GM18526 (cell line): ENCODE measurements at regions not wholly inside any gene's neighbourhood (a gene's known extent, or its start where the extent isn't known, plus 50 kb on each side); places are given as distances from the start of the nearest gene placed in this dataset.

Experiments used
- POLR2A ChIP-seq: IDR thresholded peaks from 3 replicates; pipeline ENCODE4 v1.6.1; 2011; ENCODE audit not compliant: insufficient read length; ENCODE audit errors: extremely low read depth

DNA sequence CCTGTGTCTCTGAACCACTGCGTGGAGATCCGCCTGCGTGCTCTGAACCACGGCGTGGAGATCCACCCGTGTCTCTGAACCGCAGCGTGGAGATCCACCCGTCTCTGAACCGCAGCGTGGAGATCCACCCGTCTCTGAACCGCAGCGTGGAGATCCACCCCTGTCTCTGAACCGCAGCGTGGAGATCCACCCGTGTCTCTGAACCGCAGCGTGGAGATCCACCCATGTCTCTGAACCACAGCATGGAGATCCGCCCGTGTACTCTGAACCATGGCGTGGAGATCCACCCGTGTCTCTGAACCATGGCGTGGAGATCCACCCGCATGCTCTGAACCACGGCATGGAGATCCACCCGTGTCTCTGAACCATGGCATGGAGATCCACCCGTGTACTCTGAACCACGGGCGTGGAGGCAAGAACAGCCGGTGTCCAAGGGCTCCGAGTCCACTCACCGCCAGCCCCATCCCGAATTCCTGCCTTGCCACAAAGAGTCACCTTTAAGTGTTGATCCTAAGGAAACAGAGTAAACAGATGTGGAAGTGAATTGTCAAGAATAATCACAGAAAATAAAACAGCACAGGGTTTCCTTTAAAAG lies 659.4 kb downstream of the BRD1 start:
- TF ChIP-seq POLR2A: no peak

DNA sequence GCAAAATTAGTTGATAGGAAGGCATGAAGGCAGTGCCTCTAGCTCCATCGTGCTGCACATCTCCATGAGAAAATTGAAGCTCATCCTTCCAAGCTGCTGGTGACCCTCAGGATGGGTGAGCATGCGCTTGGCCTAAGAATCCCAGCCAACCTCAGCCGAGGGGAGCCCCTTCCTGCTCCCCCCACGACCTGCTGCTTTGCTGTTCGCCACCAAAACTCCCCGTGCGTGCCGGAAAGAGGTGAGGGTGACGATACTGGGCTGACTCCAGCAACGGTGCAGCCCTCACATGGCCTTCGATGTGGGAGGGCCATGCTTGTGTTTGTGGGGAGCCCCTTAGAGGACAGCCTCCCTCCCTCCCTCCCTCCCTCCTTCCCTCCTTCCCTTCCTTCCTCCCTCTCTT lies 660.9 kb downstream of the BRD1 start:
- TF ChIP-seq POLR2A: no peak

DNA sequence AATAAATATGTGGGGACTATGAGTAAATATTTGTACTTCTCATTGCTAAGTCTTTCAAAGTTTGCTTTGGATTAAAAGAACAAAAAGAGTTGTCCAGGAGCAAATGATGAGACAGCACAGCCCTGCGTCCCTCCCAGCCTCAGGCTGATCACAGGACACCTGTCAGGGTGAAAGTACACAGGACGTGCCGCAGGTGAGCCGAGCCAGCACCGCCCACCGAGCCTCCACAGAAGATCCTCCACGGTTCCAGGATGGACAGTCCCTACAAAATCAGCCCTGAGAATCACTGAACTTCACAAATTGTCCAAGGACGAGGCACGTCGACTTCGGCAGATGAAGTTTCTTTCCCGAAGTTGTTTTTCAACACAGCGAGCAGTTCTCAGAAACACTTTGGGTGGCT lies 661.5 kb downstream of the BRD1 start:
- TF ChIP-seq POLR2A: no peak

DNA sequence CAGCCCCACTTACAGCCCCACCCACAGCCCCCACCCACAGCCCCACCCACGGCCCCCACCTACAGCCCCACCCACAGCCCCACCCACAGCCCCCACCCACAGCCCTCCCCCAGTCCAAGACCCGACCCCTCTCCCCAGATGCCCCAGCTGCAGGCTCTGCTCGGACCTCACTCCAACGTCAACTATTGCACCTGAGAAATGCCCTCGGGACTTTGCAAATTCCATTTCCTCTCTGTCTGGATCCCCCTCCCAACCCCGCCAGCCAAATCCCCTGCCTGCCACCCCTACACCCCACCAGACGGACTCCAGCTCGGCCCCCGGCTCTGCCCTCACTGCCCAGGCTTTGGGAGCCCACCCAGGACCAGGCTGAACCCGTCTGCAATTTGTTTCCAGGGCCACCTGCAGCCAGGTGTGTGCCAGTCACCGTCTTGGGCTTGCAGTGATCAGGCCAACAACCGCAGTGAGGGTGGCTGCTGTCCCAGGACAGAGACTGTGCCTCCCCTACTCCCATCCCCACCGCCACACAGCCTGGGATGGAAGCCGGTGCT lies 662.8 kb downstream of the BRD1 start:
- TF ChIP-seq POLR2A: no peak

DNA sequence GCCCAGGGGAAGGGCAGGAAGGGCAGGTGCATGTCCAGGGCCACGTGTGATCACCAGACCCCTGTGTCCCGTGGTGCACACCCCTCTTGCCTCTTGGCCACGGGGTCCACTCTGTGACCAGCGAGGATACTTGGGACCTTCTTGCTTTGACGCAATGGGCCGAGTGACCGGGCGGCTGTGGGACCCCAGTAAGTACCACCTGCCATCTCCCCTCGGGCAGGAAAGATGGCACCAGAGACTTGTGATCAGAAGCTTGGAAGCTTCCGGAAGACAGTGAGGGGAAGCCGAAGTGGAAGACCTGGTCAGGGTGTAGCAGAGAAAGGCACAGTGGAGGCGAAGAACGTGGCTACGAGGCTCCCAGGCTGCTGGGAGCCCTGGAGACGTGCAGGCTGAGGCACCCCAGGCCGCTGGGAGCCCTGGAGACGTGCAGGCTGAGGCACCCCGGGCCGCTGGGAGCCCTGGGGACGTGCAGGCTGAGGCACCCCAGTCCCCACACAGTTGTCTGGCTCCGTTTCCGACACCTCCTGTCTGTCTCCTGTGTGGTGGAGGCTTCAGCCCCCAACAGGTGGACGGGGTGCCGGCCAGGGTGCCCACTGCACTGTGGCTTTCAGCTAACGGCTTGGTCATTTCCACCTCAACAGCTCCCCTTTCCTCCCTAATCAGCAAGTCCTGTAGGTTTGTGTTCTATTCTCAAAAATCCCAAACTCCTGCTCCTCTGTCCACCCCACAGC lies 663.5 kb downstream of the BRD1 start:
- no peak for TF ChIP-seq POLR2A

DNA sequence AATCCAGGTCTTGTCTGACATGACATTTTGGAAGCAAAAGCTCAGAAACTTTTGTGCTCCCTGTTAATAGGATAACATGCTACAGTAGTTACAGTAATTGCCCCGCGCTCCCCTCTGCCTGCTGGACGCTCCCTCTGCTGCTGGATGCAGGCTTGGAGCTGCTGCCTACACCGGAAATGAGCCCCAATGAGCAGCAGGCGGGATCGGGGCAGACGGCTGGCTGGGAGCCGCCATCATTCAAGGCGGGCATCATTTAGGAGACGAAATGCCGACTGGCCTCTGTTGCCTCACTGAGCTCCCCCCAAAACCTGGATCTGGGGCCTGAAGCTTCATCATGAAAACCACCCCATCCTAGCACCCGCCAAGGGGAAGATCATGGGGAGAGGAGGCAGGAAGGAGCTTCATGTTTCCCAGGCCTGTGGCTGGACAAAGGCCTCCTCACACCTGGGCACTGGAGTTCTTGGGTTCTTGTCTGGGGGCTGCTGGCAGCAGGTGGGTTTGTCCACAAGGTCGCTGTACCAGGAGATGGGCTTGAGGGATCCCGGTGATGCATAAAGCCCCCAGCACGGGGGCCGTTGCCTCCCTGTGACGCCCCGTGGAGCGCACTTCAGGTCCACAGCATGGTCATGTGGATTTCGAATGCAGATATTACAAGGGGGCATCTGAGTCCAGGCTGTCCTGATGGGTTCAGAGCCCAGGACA lies 664.3 kb downstream of the BRD1 start:
- TF ChIP-seq POLR2A: no peak

DNA sequence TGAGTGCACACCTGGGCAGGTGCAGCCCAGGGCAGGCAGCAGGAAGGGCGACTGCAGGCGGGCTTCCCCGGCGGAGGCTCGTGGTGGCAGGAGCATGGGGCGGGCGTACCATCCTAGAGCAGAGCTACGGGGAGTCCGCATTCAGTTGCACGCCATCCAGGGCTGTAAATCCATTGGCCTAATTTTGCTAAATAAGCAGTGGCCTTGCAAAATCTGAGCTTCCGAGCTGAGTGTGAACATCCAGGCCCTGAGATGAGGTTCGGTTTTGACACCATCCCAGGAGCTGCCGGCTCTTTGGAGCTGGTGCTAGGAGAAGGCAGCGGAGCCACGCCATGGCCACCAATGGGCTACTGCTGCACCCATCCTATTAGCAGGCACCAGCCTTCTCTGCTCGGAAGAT lies 664.8 kb downstream of the BRD1 start:
- TF ChIP-seq POLR2A: no peak

DNA sequence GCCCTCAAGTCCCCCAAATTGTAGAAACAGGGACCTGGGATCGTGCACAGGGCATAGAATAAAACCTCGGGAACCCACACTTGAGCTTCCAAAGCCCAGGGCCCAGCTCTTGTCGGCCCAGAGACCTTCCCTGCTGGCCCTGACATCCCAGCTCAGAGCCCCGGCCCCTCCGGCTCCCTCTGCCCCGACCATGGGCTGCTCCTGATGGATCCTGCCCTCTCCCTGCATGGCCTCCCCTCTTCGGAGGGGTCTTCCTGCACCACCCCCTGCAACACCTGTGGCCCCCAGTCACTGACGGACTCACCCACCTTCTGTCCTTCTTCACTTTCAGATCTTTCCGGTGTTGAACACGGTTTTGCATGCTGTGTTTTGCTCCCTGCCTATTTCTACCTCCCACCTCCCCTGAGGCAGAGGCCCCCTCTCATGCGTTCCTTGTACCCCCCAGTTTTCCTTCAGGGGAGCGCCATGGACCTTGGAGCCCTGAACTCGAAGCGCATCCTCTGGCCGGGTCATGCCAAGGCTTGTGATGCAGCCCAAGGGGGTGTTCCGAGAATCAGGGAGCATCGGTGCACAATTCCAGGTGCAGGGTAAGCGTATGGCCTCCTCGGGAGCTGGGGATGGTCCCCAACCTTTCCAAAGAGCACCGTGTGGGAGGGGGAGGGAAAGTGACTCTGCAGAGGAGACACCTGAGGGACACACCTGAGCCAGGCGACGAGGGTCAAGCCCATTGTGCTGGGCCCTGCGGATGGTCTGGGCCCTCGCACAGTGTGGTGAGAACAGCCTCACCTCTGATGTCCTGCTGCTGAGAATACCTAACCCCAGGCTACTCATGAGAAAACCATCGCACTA lies 666.4 kb downstream of the BRD1 start:
- no peak for TF ChIP-seq POLR2A

DNA sequence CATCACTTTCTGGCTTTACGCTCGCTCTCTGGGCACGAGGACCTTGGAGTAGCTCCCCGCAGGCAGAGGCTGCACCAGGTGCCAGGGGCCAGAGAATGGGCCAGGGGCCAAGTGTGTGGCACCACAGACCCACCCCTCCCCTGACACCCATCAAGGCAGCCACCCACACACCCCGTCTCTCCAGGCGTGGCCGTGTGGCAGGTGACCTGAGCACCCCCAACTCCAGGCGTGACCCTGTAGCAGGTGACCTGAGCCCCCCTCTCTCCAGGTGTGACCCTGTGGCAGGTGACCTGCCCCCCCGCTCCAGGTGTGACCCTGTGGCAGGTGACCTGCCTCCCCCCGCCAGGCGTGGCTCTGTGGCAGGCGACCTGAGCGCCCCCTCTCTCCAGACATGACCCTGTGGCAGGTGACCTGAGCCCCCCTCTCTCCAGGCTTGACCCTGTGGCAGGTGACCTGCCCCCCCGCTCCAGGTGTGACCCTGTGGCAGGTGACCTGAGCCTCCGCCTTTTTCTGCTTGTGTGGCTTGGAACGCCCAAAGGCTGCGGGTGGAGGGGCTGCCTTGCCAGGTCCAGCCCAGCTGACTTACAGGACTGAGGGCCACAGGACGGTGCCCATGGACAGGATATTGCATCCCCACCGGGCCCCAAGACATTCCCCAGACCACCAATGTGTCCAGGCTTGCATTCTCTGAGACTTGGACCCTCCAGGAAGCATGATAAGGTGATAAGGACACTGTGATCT lies 667.2 kb downstream of the BRD1 start:
- TF ChIP-seq POLR2A: no peak

DNA sequence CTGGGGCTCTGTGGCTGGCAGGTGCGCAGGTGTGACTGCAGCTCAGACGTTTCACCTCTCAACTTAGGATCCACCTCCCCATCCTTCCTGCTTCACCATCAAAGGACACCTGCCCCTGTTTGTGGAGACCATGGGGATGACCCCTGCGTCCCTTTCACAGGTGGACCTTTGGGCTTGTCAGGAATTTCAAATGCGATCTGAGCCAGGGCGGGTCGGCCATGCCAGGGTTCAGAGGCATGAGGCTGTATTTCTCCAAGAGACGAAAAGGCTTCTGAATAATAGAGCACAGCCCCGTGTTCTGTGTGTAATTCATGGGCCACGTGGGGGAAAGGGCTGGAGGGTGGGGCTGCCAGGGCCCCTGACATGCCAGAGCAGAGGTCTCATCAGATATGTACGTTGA lies 668.0 kb downstream of the BRD1 start:
- TF ChIP-seq POLR2A: no peak

DNA sequence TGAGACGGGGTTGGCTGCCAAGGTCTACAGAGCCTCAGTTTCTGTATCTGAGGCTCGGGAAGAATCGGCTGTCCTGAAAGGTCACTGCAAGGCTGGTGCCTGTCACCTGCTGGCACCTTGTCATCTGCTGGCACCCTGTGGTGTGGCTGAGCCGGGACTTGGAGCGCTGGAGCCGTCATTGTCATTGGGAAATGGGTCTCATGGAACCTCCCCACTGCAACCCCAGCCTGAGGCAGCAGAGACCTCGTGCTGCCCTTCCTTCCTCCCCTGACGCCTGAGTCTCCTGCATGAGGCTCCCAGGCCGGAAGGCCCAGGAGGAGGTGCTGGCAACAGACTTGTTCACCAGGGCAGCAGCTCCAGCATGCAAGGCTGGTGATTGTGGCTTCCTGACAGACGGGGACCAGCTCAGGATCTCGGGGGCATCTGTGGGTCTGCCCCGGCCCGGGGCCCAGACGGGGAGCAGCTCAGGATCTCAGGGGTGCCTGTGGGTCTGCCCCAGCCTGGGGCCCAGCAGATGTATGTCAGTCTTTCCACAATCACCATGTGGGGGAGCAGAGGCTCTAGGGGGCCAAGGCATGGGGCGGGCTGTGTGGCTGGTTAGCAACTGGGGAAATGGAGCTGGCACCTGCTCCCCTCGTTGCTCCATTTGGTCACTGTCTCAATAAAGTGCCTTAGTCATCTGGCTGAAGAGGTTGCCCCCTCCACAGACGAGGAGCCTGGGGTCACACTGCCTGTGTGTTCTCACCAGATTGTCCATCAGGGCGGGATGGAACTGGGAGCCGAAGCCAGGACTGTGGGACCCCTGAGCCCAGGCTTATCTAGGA lies 668.7 kb downstream of the BRD1 start:
- no peak for TF ChIP-seq POLR2A

DNA sequence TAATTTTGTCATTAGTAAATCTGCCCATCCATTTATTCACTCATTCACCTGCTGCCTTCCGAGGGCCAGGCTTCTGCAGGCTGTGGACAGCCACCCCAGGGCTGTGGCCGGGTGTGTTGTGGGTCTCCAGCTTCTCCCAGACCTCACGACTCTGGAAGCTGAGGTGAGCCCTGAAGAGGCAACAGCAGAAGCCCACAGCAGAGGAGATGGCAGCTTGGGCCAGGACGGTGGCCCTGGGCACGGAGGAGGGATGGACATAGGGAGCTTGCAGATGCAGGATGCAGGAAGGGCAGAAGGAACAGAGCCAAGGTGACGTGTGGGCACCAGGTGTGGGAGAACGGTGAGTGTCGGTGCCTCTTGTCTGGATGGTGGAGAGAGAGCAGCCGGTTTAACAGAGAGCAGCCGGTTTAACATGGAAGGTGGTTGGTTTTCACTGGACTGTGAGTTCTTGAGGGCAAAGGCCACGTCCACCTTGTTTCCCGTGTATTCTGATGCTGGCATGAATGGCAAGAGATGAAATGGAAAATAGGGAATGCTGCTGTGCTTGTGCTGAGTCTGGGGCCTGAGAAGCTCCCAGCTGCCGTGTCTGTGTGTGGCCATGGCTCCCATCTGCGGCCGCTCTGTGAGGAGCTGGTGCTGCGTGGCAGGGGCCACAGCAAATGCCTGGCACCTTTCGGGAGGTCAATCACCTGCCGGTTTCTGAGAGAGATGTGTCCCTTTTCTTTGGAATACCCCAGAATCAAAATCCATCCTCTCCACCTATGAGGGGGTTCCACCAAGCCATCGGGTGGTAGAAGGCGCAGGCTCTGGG lies 669.9 kb downstream of the BRD1 start:
- no peak for TF ChIP-seq POLR2A
